Lower leg skin (tissue), 4 donors: ENCODE measurements at regions not wholly inside any gene's neighbourhood (a gene's known extent, or its start where the extent isn't known, plus 50 kb on each side); places are given as distances from the start of the nearest gene placed in this dataset.
"Not testable (repeated sequence)": the region's sequence is repeated elsewhere in the genome, so short reads cannot be mapped to it uniquely, and the experiment has no call there.

ENCODE experiments used
- DNase-seq, 2 donors: peaks; one replicate each; pipeline ENCODE4 v3.0.0-alpha.2; 2019; ENCODE audit warnings: low spot score in 2 of 2
- H3K4me3 ChIP-seq: fragments of 200-600 bp; sonication (generic); 2 replicates; pipeline ENCODE4 v1.5.1; 2017; ENCODE audit warnings: mild to moderate bottlenecking, low read depth; ENCODE audit not compliant: poor library complexity, severe bottlenecking
- POLR2A ChIP-seq, 2 donors: fragments of 450-650 bp; IDR thresholded peaks; one replicate each; pipeline ENCODE4 v1.6.1; 2016 to 2017; ENCODE audit warnings: antibody characterized with exemption in 2 of 2, mild to moderate bottlenecking in 1 of 2, moderate library complexity in 1 of 2
- WGBS, 2 donors: methylation state at CpG; one replicate each; pipeline ENCODE4 v1.1.5; 2018; 5-methylcytosine and 5-hydroxymethylcytosine counted together
- intact Hi-C: fragments of 100-400 bp; cut with DNase I; formaldehyde crosslinking; loops from one replicate; pipeline ENCODE4 v1.15.0; 2023; ENCODE audit warnings: low total_unique reads
- TF ChIP-seq, protein P1 (sequence below), 3 donors: fragments of 450-650 bp; IDR thresholded peaks; one replicate each; pipeline ENCODE4 v1.5.1; 2016; ENCODE audit warnings: antibody characterized with exemption in 3 of 3, mild to moderate bottlenecking in 3 of 3, moderate library complexity in 2 of 3

DNA sequence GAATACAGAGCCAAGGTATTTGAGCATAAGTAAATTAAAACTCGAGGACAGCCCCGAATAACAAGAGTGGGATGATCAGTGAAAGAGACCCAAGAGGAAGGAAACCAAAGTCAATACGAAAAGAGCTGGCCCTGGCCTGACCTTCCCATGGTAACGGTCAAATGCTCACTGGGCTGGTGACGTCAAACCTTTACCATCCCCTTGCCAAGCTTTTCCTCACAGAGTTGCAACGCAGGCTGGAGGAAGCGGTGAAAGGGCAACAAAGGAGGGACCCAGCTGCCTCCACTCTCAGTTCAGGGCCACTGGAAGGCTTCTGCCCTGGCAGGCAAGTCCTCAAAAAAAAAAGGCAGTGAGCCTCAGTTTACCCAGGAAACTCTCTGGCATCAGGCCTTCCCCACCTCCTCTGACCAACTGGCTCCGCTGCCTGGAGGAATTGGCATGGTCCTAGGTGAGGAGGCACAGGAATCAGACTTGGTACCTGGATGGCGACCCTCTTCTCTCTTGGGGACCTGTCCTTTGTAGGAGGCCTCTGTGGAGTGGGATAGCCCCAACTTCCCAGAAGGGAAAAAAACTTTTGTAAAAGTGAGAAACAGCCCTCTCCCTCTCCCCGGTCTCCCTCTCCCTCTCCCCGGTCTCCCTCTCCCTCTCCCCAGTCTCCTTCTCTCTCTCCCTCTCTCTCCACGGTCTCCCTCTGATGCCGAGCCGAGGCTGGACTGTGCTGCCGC, 212.4 kb downstream of the ANAPC1 start:
- H3K4me3 ChIP-seq, result no peak overlapping the region
- peak; percentile 51 to 87 for DNase-seq
- 81 to 84% methylated on average over 15 of the region's 15 CpGs for WGBS, 2 donors
- TF ChIP-seq, protein P1, sequence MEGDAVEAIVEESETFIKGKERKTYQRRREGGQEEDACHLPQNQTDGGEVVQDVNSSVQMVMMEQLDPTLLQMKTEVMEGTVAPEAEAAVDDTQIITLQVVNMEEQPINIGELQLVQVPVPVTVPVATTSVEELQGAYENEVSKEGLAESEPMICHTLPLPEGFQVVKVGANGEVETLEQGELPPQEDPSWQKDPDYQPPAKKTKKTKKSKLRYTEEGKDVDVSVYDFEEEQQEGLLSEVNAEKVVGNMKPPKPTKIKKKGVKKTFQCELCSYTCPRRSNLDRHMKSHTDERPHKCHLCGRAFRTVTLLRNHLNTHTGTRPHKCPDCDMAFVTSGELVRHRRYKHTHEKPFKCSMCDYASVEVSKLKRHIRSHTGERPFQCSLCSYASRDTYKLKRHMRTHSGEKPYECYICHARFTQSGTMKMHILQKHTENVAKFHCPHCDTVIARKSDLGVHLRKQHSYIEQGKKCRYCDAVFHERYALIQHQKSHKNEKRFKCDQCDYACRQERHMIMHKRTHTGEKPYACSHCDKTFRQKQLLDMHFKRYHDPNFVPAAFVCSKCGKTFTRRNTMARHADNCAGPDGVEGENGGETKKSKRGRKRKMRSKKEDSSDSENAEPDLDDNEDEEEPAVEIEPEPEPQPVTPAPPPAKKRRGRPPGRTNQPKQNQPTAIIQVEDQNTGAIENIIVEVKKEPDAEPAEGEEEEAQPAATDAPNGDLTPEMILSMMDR (IDR thresholded peaks at IDR 0.05), result no peak
- no peak for TF ChIP-seq POLR2A (IDR thresholded peaks at IDR 0.05)
- intact Hi-C loops, result no loop called here

DNA sequence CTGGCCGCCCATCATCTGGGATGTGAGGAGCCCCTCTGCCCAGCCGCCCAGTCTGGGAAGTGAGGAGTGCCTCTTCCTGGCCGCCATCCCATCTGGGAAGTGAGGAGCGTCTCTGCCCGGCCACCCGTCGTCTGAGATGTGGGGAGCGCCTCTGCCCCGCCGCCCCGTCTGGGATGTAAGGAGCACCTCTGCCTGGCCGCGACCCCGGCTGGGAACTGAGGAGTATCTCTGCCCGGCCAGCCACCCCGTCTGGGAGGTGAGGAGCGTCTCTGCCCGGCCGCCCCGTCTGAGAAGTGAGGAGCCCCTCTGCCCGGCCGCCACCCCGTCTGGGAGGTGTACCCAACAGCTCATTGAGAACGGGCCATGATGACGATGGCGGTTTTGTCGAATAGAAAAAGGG, 211.4 kb downstream of the ANAPC1 start:
- intact Hi-C loops, H3K4me3 ChIP-seq: not testable (repeated sequence)
- WGBS, 2 donors, result 96 to 97% methylated on average over 16 to 23 of the region's 27 CpGs
- DNase-seq, result peak in 1 of 2 donors; percentile 82

DNA sequence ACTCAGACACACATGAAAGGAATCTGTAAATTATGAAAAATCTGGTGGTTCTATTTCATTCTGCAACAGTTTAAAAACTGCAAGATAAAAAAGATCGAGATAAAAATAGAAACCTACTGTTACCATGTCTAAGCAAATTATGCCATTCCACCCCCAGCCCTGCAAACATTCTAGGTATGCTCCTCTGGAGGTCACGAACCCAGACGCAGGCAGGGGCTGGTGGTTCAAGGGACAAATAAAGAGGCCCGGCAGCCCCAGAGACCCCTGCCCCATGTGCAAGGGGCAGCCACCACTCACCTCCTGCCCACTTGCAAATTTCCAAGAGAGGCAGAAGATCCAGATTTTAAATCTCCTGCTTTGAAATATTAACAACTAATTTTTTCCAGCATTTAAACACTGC, 210.5 kb downstream of the ANAPC1 start:
- H3K4me3 ChIP-seq, result no peak overlapping the region
- 62 to 80% methylated on average over 4 of the region's 4 CpGs for WGBS, 2 donors
- intact Hi-C loops, result no loop called here
- peak in 1 of 2 donors; percentile 70 for DNase-seq
- TF ChIP-seq POLR2A (IDR thresholded peaks at IDR 0.05), result no peak
- TF ChIP-seq, protein P1 (IDR thresholded peaks at IDR 0.05), result no peak

DNA sequence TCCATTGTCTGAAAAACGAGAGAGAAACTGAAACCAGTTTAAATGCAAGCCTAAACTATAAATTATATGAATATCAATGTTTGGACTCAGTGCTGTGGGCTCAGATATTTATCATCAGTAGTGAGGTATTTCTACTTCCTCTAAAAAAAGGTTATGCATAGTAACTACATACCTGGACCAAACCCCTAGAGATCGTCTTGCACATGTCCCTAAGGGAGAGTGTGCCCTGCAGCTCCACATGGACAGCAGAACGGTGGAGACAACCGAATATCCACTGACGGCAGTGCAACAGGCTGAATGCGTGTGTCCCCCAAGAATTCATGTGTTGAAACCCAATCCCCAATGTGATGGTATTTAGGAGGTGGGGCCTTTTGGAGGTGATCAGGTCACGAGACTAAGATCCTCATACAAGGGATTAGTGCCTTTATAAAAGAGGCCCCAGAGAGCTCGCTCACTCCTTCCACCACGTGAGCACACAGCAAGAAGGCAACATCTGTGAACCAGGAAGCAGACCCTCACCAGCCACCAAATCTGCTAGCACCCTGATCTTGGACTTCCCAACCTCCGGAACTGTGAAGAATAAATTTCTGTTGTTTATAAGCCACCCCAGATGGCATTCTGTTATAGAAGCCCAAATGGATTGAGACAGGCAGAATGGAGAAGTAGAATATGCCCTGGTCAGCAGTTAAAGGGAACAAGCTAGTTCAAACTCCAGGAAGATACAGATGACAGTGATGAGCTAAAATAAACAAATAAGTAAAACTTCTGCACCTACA, 208.4 kb downstream of the ANAPC1 start:
- 72 to 79% methylated on average over 10 of the region's 10 CpGs for WGBS, 2 donors
- H3K4me3 ChIP-seq, result no peak overlapping the region
- TF ChIP-seq POLR2A (IDR thresholded peaks at IDR 0.05), result no peak
- TF ChIP-seq, protein P1 (IDR thresholded peaks at IDR 0.05), result no peak
- intact Hi-C loops, result no loop called here
- DNase-seq, result peak in 1 of 2 donors; percentile 49

DNA sequence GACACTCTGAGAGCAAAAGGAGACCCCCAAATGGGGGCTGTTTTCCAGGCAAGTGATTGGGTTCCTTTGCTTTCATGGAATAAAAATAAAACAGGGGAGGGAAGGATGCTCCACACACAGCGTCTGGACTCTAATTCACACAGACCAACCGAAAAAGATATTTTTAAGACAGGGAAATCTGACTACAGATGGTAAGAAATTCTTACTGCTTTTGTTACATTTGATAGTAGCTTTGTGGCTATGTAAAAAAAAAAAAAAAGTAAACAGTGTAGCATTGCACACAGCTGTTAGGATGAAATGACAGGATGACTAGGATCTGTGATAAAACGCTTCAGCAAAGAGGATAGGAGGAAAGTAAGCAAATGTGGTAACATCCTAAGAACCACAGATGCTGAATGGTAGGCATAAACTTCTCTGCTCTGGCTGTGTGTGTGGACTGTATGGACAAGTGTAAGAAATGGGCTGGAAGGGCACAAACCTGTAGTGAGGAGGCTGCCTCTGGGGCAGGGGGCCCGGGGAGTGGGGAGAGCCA, 207.6 kb downstream of the ANAPC1 start:
- intact Hi-C loops, result no loop called here
- DNase-seq, result no peak
- 81 to 84% methylated on average over 4 of the region's 4 CpGs for WGBS, 2 donors
- H3K4me3 ChIP-seq, result no peak overlapping the region
- TF ChIP-seq, protein P1 (IDR thresholded peaks at IDR 0.05), result no peak
- TF ChIP-seq POLR2A (IDR thresholded peaks at IDR 0.05), result no peak

DNA sequence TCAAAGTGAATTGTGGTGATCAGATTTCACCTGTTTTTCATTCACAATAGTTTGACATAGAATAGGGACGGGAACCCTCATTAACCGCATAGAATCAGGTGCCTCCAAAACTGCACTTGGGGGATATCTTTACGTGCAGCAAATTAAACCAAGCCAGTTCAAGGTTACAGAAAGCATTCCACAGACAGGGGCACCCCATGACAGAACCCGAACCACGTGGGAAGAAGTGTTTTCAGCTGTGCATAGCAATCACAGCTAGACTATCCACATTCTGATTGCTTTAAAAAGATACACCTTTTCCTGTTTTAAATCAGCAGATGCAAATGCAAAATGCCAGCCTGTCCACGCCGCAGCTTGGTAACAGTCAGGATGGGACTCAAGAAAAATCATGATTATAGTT, 205.8 kb downstream of the ANAPC1 start:
- intact Hi-C loops, result no loop called here
- H3K4me3 ChIP-seq, result no peak overlapping the region
- WGBS, 2 donors, result 82 to 84% methylated on average over 7 of the region's 7 CpGs
- TF ChIP-seq, protein P1 (IDR thresholded peaks at IDR 0.05), result no peak
- TF ChIP-seq POLR2A (IDR thresholded peaks at IDR 0.05), result no peak
- DNase-seq, result no peak
